T-helper 22 cell (primary cell): ENCODE measurements at regions not wholly inside any gene's neighbourhood (a gene's known extent, or its start where the extent isn't known, plus 50 kb on each side); places are given as distances from the start of the nearest gene placed in this dataset.
"Not testable (repeated sequence)": the region's sequence is repeated elsewhere in the genome, so short reads cannot be mapped to it uniquely, and the experiment has no call there.

ENCODE experiments used
- DNase-seq: peaks from one replicate; pipeline ENCODE4 v3.0.0-alpha.2; 2020; ENCODE audit warnings: low read depth

- no peak for DNase-seq
Measured at GRCh38 chr2:17133052-17133671, 385.1 kb downstream of the RAD51AP2 start.

- DNase-seq = not testable (repeated sequence)
Measured at GRCh38 chr2:17130627-17131026, 387.6 kb downstream of the RAD51AP2 start.

- no peak for DNase-seq
Measured at GRCh38 chr2:17125989-17126620, 392.1 kb downstream of the RAD51AP2 start.

- DNase-seq = no peak
Measured at GRCh38 chr2:17124575-17125318, 393.5 kb downstream of the RAD51AP2 start.

- no peak for DNase-seq
Measured at GRCh38 chr2:17122887-17123501, 395.2 kb downstream of the RAD51AP2 start.

GRCh38 chr2:17115466-17115865, 402.8 kb downstream of the RAD51AP2 start:
- no peak for DNase-seq

- no peak for DNase-seq
Measured at GRCh38 chr2:17115042-17115441, 403.2 kb downstream of the RAD51AP2 start.

GRCh38 chr2:17107871-17108270, 410.4 kb downstream of the RAD51AP2 start:
- no peak for DNase-seq

GRCh38 chr2:17107151-17107550, 411.1 kb downstream of the RAD51AP2 start:
- DNase-seq = no peak

- no peak for DNase-seq
Measured at GRCh38 chr2:17106418-17106817, 411.8 kb downstream of the RAD51AP2 start.

GRCh38 chr2:17104454-17104853, 413.8 kb downstream of the RAD51AP2 start:
- no peak for DNase-seq

- DNase-seq = no peak
Measured at GRCh38 chr2:17101596-17101995, 416.6 kb downstream of the RAD51AP2 start.

- DNase-seq = no peak
Measured at GRCh38 chr2:17101091-17101490, 417.1 kb downstream of the RAD51AP2 start.

GRCh38 chr2:17095340-17095739, 422.9 kb downstream of the RAD51AP2 start:
- DNase-seq = no peak

GRCh38 chr2:17093712-17094111, 424.5 kb downstream of the RAD51AP2 start:
- DNase-seq = no peak

- no peak for DNase-seq
Measured at GRCh38 chr2:17086990-17087389, 421.4 kb upstream of the CYRIA start.

GRCh38 chr2:17085546-17086202, 420.0 kb upstream of the CYRIA start:
- no peak for DNase-seq

GRCh38 chr2:17084877-17085276, 419.2 kb upstream of the CYRIA start:
- DNase-seq = no peak

GRCh38 chr2:17083902-17084301, 418.3 kb upstream of the CYRIA start:
- no peak for DNase-seq

GRCh38 chr2:17079262-17079661, 413.6 kb upstream of the CYRIA start:
- no peak for DNase-seq

GRCh38 chr2:17076533-17076932, 410.9 kb upstream of the CYRIA start:
- no peak for DNase-seq

- no peak for DNase-seq
Measured at GRCh38 chr2:17070711-17071110, 405.1 kb upstream of the CYRIA start.
